Inferior parietal cortex (tissue), 1 donor: ENCODE measurements at regions not wholly inside any gene's neighbourhood (a gene's known extent, or its start where the extent isn't known, plus 50 kb on each side); places are given as distances from the start of the nearest gene placed in this dataset.
"Not testable (repeated sequence)": the region's sequence is repeated elsewhere in the genome, so short reads cannot be mapped to it uniquely, and the experiment has no call there.

Experiments used
- DNase-seq: peaks from one replicate; pipeline ENCODE4 v3.0.0-alpha.2; 2016; ENCODE audit errors: extremely low spot score

DNA sequence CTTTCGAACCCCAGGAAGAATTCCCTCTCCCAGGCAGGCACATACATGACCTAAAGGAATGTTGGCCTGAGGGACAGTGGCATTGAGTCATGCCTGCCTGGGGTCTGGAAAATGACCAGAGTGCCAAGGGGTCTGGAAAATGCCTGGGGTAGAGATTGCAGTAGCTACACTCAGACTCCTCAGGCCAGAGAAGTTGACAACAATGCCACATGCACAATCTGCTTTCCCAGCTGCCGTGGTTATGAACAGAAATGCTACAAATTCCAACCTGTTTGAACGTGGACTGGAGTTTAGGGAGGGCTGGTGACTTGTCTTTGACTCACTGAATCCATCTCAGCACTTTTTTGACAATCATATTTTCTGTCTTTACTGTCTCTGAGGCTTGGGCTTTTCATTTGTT is 250.0 kb downstream of the ABCC12 start:
- DNase-seq, result no peak

DNA sequence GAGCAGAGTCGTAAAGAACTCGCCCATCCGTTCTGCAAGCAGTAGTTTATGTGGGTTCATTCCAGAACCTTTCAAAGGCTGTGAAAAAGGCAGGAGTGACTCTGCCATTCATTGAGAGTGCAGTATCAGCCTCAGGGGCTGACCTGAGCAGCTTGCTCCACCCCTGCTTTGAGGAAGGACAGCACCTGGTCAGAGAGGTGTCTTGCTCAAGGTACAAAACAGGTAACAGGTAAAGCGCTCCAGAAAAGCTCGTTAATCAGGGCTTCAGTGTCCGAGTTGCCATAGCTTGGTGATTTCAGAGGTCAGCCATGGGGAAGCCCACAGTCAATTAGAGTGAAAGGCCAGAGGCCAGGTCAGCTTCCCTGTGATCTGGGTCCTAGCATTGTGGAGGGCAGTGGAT is 251.1 kb downstream of the ABCC12 start:
- no peak for DNase-seq

- DNase-seq, result no peak
These were observed 252.3 kb downstream of the ABCC12 start for GRCh38 chr16:47903470-47903869.

DNA sequence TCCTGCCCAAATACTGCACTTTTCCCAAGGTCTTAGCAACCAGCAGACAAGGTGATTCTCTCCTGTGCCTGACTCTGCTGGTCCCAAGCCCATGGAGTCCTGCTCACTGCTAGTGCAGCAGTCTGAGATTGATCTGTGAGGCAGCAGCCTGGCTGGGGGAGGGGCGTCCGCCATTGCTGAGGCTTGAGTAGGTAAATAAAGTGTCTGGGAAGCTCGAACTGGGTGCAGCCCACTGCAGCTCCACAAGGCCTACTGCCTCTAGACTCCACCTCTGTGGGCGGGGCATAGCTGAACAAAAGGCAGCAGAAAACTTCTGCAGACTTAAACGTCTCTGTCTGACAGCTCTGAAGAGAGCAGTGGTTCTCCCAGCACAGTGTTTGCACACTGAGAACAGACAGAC is 258.7 kb downstream of the ABCC12 start:
- not testable (repeated sequence) for DNase-seq

- no peak for DNase-seq
These were observed 260.6 kb downstream of the ABCC12 start for GRCh38 chr16:47895146-47895545.

DNA sequence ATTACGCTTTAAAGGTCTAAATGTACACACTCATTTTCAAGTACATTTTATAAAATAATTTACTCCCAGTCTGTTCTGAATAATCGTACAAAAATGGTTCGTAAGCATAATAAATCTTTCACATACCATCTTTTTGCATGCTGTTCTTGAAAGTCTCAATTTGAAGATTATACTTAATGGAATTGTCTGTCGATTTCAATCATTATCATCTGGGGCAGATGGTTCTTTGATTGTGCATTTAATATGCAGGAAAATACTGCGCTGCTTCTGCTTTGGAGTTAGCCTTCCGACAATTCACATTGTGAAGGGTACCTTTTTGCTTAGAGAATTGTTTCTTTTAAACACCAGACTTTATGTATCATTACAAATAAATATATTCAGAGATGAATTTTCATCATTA is 262.8 kb downstream of the ABCC12 start:
- no peak for DNase-seq

DNA sequence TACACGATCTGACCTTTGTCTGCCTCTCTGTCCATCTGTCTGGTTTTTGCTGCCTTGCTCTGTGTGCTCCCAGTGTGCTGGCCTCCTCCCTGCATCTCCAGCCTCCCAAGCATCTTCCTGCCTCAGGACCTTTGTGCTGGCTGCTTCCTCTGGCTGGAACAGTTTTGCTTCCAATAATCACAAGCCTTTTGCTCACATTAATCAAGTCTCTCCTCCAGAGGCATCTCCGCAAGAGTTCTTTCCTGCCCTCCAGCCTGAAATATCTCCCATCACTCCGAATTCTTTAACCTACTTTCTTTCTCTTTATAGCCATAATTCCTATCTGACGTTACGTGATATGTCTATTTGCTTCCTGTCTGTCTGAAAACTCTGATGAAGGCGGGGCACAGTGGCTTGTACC is 267.1 kb downstream of the ABCC12 start:
- no peak for DNase-seq

GRCh38 chr16:47888142-47888541 is 267.7 kb downstream of the ABCC12 start:
- DNase-seq, result no peak

DNA sequence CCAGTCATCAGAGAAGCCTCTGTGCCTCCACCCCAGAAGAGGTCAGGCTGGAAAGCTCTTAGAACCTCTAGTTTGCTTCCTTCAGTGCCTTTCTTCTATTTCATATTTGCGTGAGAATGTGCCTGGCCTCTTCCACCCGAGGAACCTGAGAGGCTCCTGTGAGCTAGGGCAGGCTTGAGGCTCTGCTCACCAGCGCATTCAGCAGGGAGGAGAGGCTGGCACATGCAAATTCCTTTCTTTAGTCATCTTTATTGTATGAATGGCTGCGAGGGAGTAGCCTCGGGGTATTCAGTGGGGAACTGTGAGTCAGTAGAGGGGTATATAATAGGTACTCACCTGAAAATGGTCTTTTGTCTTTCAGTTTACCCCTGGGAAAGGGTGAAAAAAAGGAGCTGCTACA is 268.3 kb downstream of the ABCC12 start:
- no peak for DNase-seq

GRCh38 chr16:47886631-47887415 is 269.0 kb downstream of the ABCC12 start:
- DNase-seq, result no peak

DNA sequence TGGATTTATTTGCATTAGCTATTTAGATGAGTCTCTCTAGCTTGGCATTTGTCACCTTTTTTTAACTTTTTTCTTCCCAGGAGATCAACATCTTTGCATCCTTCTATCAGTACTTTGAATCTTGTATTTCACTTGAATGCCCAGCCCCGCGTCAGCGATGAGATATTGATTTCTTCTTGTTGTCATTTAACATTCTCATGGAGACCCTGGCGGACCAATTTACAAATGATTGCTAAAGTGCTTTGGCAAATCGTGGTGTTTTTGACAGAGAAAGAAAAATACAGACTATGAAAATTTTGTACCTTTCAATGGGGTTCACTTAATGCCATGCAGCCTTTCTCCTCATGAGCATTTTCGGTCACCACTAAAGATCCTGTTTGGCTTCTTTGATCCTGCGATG is 269.7 kb downstream of the ABCC12 start:
- DNase-seq, result no peak

DNA sequence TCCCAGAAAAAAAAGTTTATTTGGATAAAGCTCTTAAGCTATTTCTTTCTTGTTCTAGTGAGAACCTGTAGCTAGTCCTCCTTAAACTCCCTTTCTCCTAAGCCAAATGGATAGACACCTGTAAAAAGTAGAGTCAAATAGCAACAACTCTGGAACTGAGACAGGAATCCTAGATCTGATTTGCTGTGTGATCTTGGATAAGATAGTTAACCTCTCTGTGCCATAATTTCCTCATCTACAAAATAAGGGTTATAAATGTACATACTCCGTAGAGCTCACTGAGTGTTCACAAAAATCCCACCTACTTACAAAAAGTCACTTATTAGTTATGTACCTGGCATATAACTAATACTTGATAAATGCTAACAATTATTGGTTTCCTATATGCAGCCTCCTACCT is 270.3 kb downstream of the ABCC12 start:
- no peak for DNase-seq

DNA sequence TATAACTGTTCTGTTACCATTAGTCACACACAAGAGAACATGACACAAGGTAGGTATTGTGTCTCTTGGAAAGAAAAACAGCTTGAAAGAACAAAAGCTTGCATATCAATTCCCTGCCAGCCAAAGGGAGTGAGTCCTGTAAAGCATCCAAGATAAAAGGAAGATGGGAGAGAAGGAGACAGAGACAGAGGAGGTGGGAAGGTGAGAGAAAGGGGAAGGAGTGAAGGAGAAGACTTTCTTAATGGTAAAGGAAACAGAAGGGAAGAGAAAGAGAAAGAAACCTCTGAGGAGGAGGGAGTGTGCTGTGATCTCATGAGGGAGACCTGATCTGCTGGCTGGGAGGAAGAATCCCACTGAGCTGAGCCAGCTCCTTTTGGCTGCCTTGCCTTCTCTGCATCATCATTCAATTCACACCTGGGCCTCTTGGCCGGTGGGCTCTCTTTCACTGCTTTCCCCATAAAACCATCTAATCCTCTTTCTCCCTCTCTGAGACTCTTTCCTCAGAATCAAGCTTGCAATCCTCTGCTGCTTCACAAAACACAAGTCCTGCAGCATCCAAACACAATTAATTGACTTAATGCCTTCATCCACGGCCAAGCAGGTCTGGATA is 271.6 kb downstream of the ABCC12 start:
- DNase-seq, result peak; percentile 23

GRCh38 chr16:47881574-47881973 is 274.2 kb downstream of the ABCC12 start:
- no peak for DNase-seq

DNA sequence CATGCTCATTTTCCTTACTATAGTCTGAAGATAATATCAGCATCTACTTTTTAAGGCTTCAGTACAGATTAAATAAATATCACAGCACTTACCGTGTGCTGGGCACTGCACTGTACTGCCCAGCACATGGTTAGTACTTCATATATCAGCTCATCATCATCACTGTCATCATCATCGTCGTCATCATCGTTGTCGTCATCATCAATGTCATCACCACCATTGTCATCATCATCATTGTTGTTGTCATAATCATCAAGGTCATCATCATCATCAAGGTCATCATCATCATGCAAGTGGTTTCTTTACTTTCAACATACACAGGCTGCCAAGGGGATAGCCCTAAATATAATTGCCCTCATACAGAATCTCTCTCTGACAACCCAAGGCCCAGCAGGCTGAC is 275.1 kb downstream of the ABCC12 start:
- no peak for DNase-seq

- no peak for DNase-seq
These were observed 278.6 kb downstream of the ABCC12 start for GRCh38 chr16:47877166-47877565.

- DNase-seq, result no peak
These were observed 279.3 kb downstream of the ABCC12 start for GRCh38 chr16:47876511-47876910.

DNA sequence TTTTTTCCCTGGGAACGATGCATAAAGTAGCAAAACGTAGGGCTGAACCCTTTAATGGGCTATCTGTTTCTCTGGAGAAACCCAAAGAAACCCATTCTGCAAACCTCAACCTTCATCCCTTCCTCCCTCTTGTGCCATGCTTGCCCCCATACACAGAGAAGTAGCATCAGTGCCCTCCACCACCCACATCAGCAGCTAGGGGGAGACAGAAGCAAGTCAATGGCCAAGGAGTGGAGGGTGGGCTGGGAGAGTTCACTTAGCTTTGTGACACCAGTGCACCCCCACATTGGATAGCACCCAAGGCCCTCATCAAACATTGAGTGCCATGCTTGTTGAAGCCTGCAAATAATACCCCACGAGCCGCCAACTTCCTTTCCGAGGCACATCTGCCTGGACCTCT is 282.4 kb downstream of the ABCC12 start:
- no peak for DNase-seq

DNA sequence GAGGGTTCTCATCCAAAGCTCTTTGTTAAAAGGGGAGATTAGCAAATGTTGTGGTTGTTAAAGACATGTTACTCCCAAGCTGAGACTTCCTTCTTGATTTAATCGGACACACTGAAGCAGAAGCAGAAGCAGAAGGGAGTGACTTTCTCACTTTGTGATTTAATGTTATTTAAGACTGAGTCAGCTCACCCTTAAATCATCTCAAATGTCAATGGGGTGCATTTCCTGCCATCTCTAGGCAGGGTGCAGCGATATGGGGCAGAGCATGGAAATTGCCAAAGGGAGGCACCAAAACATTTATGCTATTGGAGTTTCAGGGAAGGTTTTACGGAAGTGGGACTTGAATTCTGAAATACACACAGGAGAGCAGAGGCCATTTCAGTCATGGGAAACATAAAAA is 283.6 kb downstream of the ABCC12 start:
- no peak for DNase-seq

DNA sequence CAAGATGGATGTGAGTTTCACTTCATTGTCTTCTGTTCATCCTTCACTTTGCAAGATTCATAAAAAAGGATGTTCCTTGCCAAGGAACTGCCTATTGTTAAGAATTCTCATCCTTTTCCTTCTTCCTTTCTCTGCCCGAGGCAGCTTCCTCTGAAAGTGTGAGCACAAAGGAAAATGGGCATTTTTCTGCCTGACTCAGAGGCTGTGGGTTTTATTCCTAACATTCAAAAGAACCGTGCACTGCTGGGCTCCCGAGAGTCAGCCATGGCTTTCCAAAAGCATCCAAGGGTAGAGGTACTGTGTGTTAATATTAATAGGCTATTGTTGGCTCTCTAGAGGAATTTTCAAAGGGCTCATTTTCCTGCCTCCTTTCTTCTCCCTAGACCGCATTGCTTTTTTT is 289.4 kb downstream of the ABCC12 start:
- no peak for DNase-seq

- DNase-seq, result no peak
These were observed 290.4 kb downstream of the ABCC12 start for GRCh38 chr16:47865337-47865855.

DNA sequence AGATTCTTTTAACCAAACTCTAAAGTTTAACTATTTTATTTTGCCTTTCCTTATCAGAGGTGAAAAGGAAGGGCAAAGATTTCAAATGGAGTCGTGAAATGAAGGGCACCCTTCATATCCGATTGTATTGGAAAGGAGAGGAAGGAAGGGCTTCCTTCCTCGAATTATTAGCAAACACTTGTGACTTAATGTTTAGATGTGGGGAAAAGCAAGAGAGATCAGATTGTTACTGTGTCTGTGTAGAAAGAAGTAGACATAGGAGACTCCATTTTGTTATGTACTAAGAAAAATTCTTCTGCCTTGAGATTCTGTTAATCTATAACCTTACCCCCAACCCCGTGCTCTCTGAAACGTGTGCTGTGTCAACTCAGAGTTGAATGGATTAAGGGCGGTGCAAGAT is 291.5 kb downstream of the ABCC12 start:
- not testable (repeated sequence) for DNase-seq

GRCh38 chr16:47861999-47862398 is 293.8 kb downstream of the ABCC12 start:
- DNase-seq, result no peak
